K562 (cell line): ENCODE measurements at regions not wholly inside any gene's neighbourhood (a gene's known extent, or its start where the extent isn't known, plus 50 kb on each side); places are given as distances from the start of the nearest gene placed in this dataset.

Source experiments
- ATAC-seq: fragments of 200-7000 bp; cut with Tn5 transposase; 3 replicates; pipeline ENCODE4 v1.9.1; 2020; ENCODE audit warnings: moderate library complexity
- BruUV-seq: library from RNA; stranded (reverse); fragments of 400-500 nt; replicated peaks from 2 replicates; lab custom pipeline; 2021; lab: Mats Ljungman, UMichigan
- CTCF ChIA-PET: fragments of 300-600 bp; formaldehyde crosslinking; extraction: SDS; loops from one replicate; lab custom pipeline; 2021; ENCODE audit warnings: low intra/inter-chr PET ratio; lab: Yijun Ruan, JAX
- POLR2A ChIA-PET: fragments of 300-600, 350-650 bp; sonication (Branson Sonifier 250); formaldehyde crosslinking; extraction: SDS; loops from one replicate; lab custom pipeline; 2021; ENCODE audit warnings: antibody characterized with exemption, inconsistent platforms; lab: Yijun Ruan, JAX
- DNase-seq, 4 experiments: peaks; one replicate each; pipeline versions ENCODE4 v3.0.0 to v3.0.0-alpha.2; 2011 to 2018; ENCODE audit warnings: low spot score in 3 of 4, mixed read lengths in 3 of 4; ENCODE audit errors: extremely low read depth in 1 of 4
- FAIRE-seq: peaks from 2 replicates; lab custom pipeline; 2011; peaks lifted over from hg19 to GRCh38; lab: Jason Lieb, UNC
- H2AFZ ChIP-seq: 2 replicates; pipeline ENCODE4 v1.6.0; 2011; ENCODE audit warnings: low read depth, low read length, control low read depth, inconsistent platforms
- H3K27ac ChIP-seq: fragments of 200-600 bp; 3 replicates; pipeline ENCODE4 v1.8.0; 2011; ENCODE audit warnings: low read depth, mild to moderate bottlenecking, control low read depth, inconsistent platforms, low read length, moderate library complexity, mixed read lengths; ENCODE audit errors: extremely low read depth
- H3K27me3 ChIP-seq, 2 experiments: fragments of 300-600 bp in 1 of 2; 2 replicates in 1 of 2; 3 replicates in 1 of 2; pipeline versions ENCODE4 v1.6.0 to v1.8.0; 2011; ENCODE audit warnings: inconsistent platforms in 2 of 2, low read length in 2 of 2, mild to moderate bottlenecking in 1 of 2, mixed read lengths in 1 of 2, moderate library complexity in 1 of 2; ENCODE audit not compliant: control insufficient read depth in 2 of 2, insufficient read depth in 2 of 2
- H3K36me3 ChIP-seq: fragments of 300-600 bp; 3 replicates; pipeline ENCODE4 v1.8.0; 2011; ENCODE audit warnings: mild to moderate bottlenecking, low read length, inconsistent platforms; ENCODE audit not compliant: control insufficient read depth, insufficient read depth
- H3K4me1 ChIP-seq, 2 experiments: fragments of 200-600 bp in 1 of 2; replicated peaks in 1 of 2; 2 replicates in 1 of 2; 3 replicates in 1 of 2; pipeline versions ENCODE4 v1.5.1 to v1.8.0; 2011; ENCODE audit warnings: inconsistent platforms in 2 of 2, low read length in 2 of 2, mild to moderate bottlenecking in 1 of 2, mixed read lengths in 1 of 2, moderate library complexity in 1 of 2; ENCODE audit not compliant: control insufficient read depth in 2 of 2, insufficient read depth in 2 of 2
- H3K4me2 ChIP-seq: 2 replicates; pipeline ENCODE4 v1.6.1; 2011; ENCODE audit warnings: low read length, control low read depth, inconsistent platforms, mixed read lengths; ENCODE audit not compliant: insufficient read depth
- H3K4me3 ChIP-seq: fragments of 200-600 bp; sonication (generic), shearing (Covaris generic); 2 replicates; pipeline ENCODE4 v1.5.1; 2016; ENCODE audit warnings: control low read depth, inconsistent platforms
- H3K79me2 ChIP-seq: fragments of 200-600 bp; 3 replicates; pipeline ENCODE4 v1.8.0; 2011; ENCODE audit warnings: low read length, inconsistent platforms; ENCODE audit not compliant: control insufficient read depth, insufficient read depth
- H3K9ac ChIP-seq, 2 experiments: 2 replicates each; pipeline versions ENCODE4 v1.6.0 to v1.6.1; 2011; ENCODE audit warnings: low read depth in 2 of 2, low read length in 2 of 2, control low read depth in 1 of 2, inconsistent platforms in 1 of 2, mild to moderate bottlenecking in 1 of 2, mixed read lengths in 1 of 2; ENCODE audit not compliant: insufficient read depth in 1 of 2
- H3K9me1 ChIP-seq: one replicate; pipeline ENCODE4 v1.6.0; 2011; ENCODE audit warnings: inconsistent platforms, mild to moderate bottlenecking, low read length, moderate library complexity; ENCODE audit not compliant: control insufficient read depth, insufficient read depth
- H3K9me3 ChIP-seq: replicated peaks from 2 replicates; pipeline ENCODE4 v1.5.1; 2011; ENCODE audit warnings: low read depth, low read length, inconsistent platforms; ENCODE audit not compliant: control insufficient read depth, insufficient read depth
- H4K20me1 ChIP-seq: replicated peaks from 2 replicates; pipeline ENCODE4 v1.6.1; 2011; ENCODE audit warnings: low read length, inconsistent platforms, mixed read lengths; ENCODE audit not compliant: control insufficient read depth, insufficient read depth
- BMI1 ChIP-seq: fragments of 150-350 bp; IDR thresholded peaks from 2 replicates; pipeline ENCODE4 v1.6.1; 2014; ENCODE audit warnings: low read length
- C11orf30 ChIP-seq: fragments of 450-650 bp; IDR thresholded peaks from 2 replicates; pipeline ENCODE4 v1.6.1; 2016; ENCODE audit warnings: low read depth, mild to moderate bottlenecking
- CREB1 ChIP-seq, 2 experiments: sonication (generic) in 1 of 2; formaldehyde crosslinking in 1 of 2; IDR thresholded peaks; 2 replicates each; pipeline versions ENCODE4 v1.6.1 to v1.8.0; 2012 to 2022; ENCODE audit warnings: inconsistent platforms in 1 of 2, mild to moderate bottlenecking in 1 of 2, missing genetic modification reagents in 1 of 2, moderate library complexity in 1 of 2
- CXXC5 ChIP-seq: fragments of 250-450 bp; sonication (Bioruptor Pico); IDR thresholded peaks from 2 replicates; pipeline ENCODE4 v1.8.0; 2022; ENCODE audit warnings: inconsistent platforms, mild to moderate bottlenecking, moderate library complexity
- HMG20A ChIP-seq: fragments of 450-650 bp; formaldehyde crosslinking; conservative IDR thresholded peaks from 2 replicates; pipeline ENCODE4 v1.4.0; 2020; ENCODE audit warnings: mild to moderate bottlenecking, mixed read lengths
- MCM7 ChIP-seq, 2 experiments: fragments of 450-650 bp; IDR thresholded peaks; 2 replicates each; pipeline ENCODE4 v1.6.1; 2016 to 2018
- MEF2D ChIP-seq: conservative IDR thresholded peaks from 2 replicates; pipeline ENCODE4 v1.6.1; 2016; ENCODE audit warnings: low read depth, missing genetic modification characterization, missing compliant biosample characterization
- POLR3A ChIP-seq: IDR thresholded peaks from 2 replicates; pipeline ENCODE4 v1.6.1; 2011; ENCODE audit warnings: borderline replicate concordance, mild to moderate bottlenecking, moderate library complexity; ENCODE audit not compliant: insufficient read length, insufficient read depth; ENCODE audit errors: extremely low read depth
- RAD21 ChIP-seq, 2 experiments: fragments of 250-450 bp in 1 of 2; fragments of 450-650 bp in 1 of 2; sonication (Bioruptor Pico) in 1 of 2; formaldehyde crosslinking in 1 of 2; IDR thresholded peaks in 1 of 2; conservative IDR thresholded peaks in 1 of 2; 2 replicates each; pipeline versions ENCODE4 v1.4.0 to v1.8.0; 2020 to 2022; ENCODE audit warnings: mild to moderate bottlenecking in 2 of 2, moderate library complexity in 1 of 2
- RBM14 ChIP-seq: fragments of 200-400 bp; formaldehyde crosslinking; IDR thresholded peaks from 2 replicates; pipeline ENCODE4 v1.6.1; 2018; ENCODE audit warnings: low read depth, mild to moderate bottlenecking, low read length, moderate library complexity, borderline replicate concordance; ENCODE audit not compliant: insufficient read depth
- SIN3B ChIP-seq: fragments of 450-650 bp; IDR thresholded peaks from 2 replicates; pipeline ENCODE4 v1.6.1; 2017; ENCODE audit warnings: low read depth, mild to moderate bottlenecking, moderate library complexity
- TAF9B ChIP-seq: fragments of 450-650 bp; IDR thresholded peaks from 2 replicates; pipeline ENCODE4 v1.6.1; 2018; ENCODE audit warnings: mild to moderate bottlenecking; ENCODE audit not compliant: partially characterized antibody
- THRAP3 ChIP-seq: fragments of 450-650 bp; IDR thresholded peaks from 2 replicates; pipeline ENCODE4 v1.6.1; 2016; ENCODE audit warnings: mild to moderate bottlenecking, inconsistent platforms, borderline replicate concordance
- YBX1 ChIP-seq: fragments of 450-650 bp; IDR thresholded peaks from 2 replicates; pipeline ENCODE4 v1.7.1; 2016; ENCODE audit warnings: mild to moderate bottlenecking
- ZNF232 ChIP-seq: sonication (generic); formaldehyde crosslinking; IDR thresholded peaks from 2 replicates; pipeline ENCODE4 v1.8.0; 2022; ENCODE audit warnings: mild to moderate bottlenecking, missing genetic modification reagents
- ZNF695 ChIP-seq: fragments of 450-650 bp; formaldehyde crosslinking; IDR thresholded peaks from 2 replicates; pipeline ENCODE4 v1.4.0; 2020; ENCODE audit warnings: mild to moderate bottlenecking, moderate library complexity
- WGBS: fragments of 100-300 bp; shearing (Covaris generic); methylation state at CpG from one replicate; pipeline ENCODE4 v1.1.6; 2016; ENCODE audit warnings: low coverage, mixed read lengths; ENCODE audit not compliant: insufficient coverage; ENCODE audit errors: missing lambda C conversion rate; 5-methylcytosine and 5-hydroxymethylcytosine counted together
- in situ Hi-C: fragments of 300-500 bp; cut with MboI; formaldehyde crosslinking; loops from 4 replicates; pipeline ENCODE4 v1.15.0; 2018; ENCODE audit warnings: inconsistent platforms, mixed read lengths
- intact Hi-C: fragments of 100-400 bp; cut with micrococcal nuclease; formaldehyde crosslinking; loops from 2 replicates; pipeline ENCODE4 v1.14.2; 2022
- TF ChIP-seq, protein P1 (sequence below): fragments of 450-650 bp; formaldehyde crosslinking; IDR thresholded peaks from 2 replicates; pipeline ENCODE4 v1.4.0; 2020; ENCODE audit warnings: mild to moderate bottlenecking, mixed read lengths
- TF ChIP-seq, protein P2 (sequence below): fragments of 250-450 bp; sonication (Bioruptor Pico); IDR thresholded peaks from 2 replicates; pipeline ENCODE4 v1.5.0; 2021
- TF ChIP-seq, protein P3 (sequence below): fragments of 450-650 bp; IDR thresholded peaks from 2 replicates; pipeline ENCODE4 v1.6.1; 2016; ENCODE audit warnings: antibody characterized with exemption

DNA sequence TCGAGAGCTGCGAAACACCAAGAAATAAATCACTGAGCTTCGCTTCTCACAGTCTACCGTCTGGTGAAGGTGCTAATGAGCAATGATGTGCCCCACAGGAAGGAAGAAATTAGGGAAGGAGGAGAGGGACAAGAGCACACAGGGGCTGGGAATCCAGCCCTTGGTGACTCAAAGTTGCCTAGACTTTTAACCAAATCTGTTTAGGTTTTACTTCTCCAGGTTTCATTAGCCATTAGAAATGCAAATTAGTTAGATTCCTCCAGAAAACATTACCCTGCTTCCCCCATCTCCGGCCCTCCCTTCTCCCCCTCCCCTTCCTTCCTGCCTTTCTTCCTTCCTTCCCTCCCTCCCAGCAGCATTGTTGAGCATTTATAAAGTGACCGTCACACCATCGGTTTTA, 59.3 kb upstream of the UBE2E1 start (continued):
- TF ChIP-seq, protein P1, sequence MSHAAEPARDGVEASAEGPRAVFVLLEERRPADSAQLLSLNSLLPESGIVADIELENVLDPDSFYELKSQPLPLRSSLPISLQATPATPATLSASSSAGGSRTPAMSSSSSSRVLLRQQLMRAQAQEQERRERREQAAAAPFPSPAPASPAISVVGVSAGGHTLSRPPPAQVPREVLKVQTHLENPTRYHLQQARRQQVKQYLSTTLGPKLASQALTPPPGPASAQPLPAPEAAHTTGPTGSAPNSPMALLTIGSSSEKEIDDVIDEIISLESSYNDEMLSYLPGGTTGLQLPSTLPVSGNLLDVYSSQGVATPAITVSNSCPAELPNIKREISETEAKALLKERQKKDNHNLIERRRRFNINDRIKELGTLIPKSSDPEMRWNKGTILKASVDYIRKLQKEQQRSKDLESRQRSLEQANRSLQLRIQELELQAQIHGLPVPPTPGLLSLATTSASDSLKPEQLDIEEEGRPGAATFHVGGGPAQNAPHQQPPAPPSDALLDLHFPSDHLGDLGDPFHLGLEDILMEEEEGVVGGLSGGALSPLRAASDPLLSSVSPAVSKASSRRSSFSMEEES (CRISPR knock-in tag) = no peak

DNA sequence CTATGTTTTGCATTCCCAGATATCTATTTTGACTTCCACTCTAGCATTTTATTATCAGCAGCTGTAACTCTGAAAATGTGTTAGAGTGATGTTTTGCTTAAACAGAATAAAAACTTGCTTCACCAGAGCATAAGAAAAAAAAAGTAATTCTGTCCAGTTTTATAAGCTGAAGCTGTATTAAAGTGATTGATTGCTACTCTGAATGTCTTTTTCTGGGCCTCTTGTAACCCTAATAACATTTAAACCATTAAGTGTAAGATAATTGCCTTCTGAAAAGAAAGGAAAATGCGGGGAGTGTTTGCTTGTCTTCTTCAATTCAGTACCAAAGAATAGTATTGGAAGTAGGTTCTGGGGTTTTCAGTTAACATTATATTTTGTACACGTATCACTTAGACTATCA, 57.9 kb upstream of the UBE2E1 start:
- no peaks in the 10 kb centered on the region for H3K79me2 ChIP-seq
- H3K9me3 ChIP-seq = no peaks in the 10 kb centered on the region
- no peaks in the 10 kb centered on the region for H3K36me3 ChIP-seq
- ChIA-PET CTCF (no interaction called here), POLR2A (interaction anchor here (1.0 to 1.2 kb wide), 2 partner anchors 11 to 14 kb away, joined by 3 to 4 read pairs; no protein-coding TSS in a partner anchor)
- in situ Hi-C loops = no loop called here
- no peak overlapping the region for H3K27ac ChIP-seq
- H3K9ac ChIP-seq = no peak overlapping the region
- FAIRE-seq (no peak), DNase-seq (no peak), ATAC-seq (no peak)
- no peaks in the 10 kb centered on the region for H4K20me1 ChIP-seq
- no peak overlapping the region for H3K4me3 ChIP-seq
- intact Hi-C loops = no loop called here
- no peaks in the 10 kb centered on the region for H3K4me1 ChIP-seq
- H3K4me2 ChIP-seq = no peak overlapping the region
- H3K27me3 ChIP-seq = peaks cover 33 to 46% of the 10 kb centered on the region in 2 experiments
- no peak overlapping the region for H2AFZ ChIP-seq
- BruUV-seq = no TSS peak
- WGBS = 3% methylated on average over 2 of the region's 2 CpGs
- no peaks in the 10 kb centered on the region for H3K9me1 ChIP-seq
- TF ChIP-seq MEF2D (tag) (no peak), CREB1 (IDR thresholded peaks at IDR 0.05) (no peak), CREB1 (CRISPR knock-in tag; IDR thresholded peaks at IDR 0.05) (no peak), YBX1 (no peak), MCM7 (IDR thresholded peaks at IDR 0.05) (no peak), TAF9B (no peak), C11orf30 (no peak), RBM14 (no peak), CXXC5 (CRISPR knock-in tag) (no peak), THRAP3 (no peak), HMG20A (CRISPR knock-in tag) (no peak), BMI1 (no peak), POLR3A (no peak), ZNF695 (no peak), ZNF232 (CRISPR knock-in tag) (no peak), SIN3B (no peak), RAD21 (CRISPR knock-in tag; conservative IDR thresholded peaks at IDR 0.05 in 1 of 2, IDR thresholded peaks at IDR 0.05 in 1 of 2) (no peak)
- TF ChIP-seq, protein P2, sequence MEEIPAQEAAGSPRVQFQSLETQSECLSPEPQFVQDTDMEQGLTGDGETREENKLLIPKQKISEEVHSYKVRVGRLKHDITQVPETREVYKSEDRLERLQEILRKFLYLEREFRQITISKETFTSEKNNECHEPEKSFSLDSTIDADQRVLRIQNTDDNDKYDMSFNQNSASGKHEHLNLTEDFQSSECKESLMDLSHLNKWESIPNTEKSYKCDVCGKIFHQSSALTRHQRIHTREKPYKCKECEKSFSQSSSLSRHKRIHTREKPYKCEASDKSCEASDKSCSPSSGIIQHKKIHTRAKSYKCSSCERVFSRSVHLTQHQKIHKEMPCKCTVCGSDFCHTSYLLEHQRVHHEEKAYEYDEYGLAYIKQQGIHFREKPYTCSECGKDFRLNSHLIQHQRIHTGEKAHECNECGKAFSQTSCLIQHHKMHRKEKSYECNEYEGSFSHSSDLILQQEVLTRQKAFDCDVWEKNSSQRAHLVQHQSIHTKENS (CRISPR knock-in tag) = no peak
- TF ChIP-seq, protein P3, sequence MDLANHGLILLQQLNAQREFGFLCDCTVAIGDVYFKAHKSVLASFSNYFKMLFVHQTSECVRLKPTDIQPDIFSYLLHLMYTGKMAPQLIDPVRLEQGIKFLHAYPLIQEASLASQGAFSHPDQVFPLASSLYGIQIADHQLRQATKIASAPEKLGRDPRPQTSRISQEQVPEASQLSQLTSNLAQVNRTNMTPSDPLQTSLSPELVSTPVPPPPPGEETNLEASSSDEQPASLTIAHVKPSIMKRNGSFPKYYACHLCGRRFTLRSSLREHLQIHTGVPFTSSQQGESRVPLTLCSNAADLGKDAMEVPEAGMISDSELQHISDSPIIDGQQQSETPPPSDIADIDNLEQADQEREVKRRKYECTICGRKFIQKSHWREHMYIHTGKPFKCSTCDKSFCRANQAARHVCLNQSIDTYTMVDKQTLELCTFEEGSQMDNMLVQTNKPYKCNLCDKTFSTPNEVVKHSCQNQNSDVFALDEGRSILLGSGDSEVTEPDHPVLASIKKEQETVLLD = no peak
